ENCODE measurements at regions not wholly inside any gene's neighbourhood (a gene's known extent, or its start where the extent isn't known, plus 50 kb on each side); places are given as distances from the start of the nearest gene placed in this dataset.

- no peak for TF ChIP-seq CTCF (IDR thresholded peaks at IDR 0.05)
- no peak for TF ChIP-seq POLR2A (IDR thresholded peaks at IDR 0.05)
- TF ChIP-seq POLR2AphosphoS5 (IDR thresholded peaks at IDR 0.05), result no peak
- no peak for TF ChIP-seq EP300 (IDR thresholded peaks at IDR 0.05; ENCODE audit: low read depth)
These were observed 193.6 kb upstream of the CST7 start for GRCh38 chr20:24755411-24755922.

Measured in transverse colon (tissue), 4 donors.